ENCODE measurements at regions not wholly inside any gene's neighbourhood (a gene's known extent, or its start where the extent isn't known, plus 50 kb on each side); places are given as distances from the start of the nearest gene placed in this dataset.

GRCh38 chr11:15723966-15724365, 609.2 kb downstream of the INSC start:
- Histone ChIP-seq H3K4me1 (ENCODE audit: insufficient read depth) (no peaks in the 10 kb centered on the region), H3F3A (replicated peaks; ENCODE audit: low read depth) (no peaks in the 10 kb centered on the region), H3K4me2 (no peak overlapping the region), H3K4me3 (no peak overlapping the region), H3K27ac (ENCODE audit: low read depth) (no peak overlapping the region), H4K20me1 (replicated peaks; ENCODE audit: insufficient read depth) (no peaks in the 10 kb centered on the region), H3K36me3 (ENCODE audit: insufficient read depth) (no peaks in the 10 kb centered on the region), H3K79me2 (replicated peaks; ENCODE audit: insufficient read depth) (no peaks in the 10 kb centered on the region), H3K27me3 (ENCODE audit: insufficient read depth) (no peaks in the 10 kb centered on the region), H3K9me2 (ENCODE audit: insufficient read depth) (0 out of 2 replicates have a peak, but pooled peaks cover 8% of the 10 kb centered on the region), H2AFZ (no peak overlapping the region)
- H3K9me3 Mint-ChIP-seq = no peaks in the 10 kb centered on the region; the same call in 2 of the 3 replicates
- H3K4me3 Mint-ChIP-seq = no peak overlapping the region
- DNase-seq (ENCODE audit: low spot score) = no peak
- ATAC-seq = no peak
- H3K27me3 Mint-ChIP-seq (ENCODE audit: insufficient read depth, low read depth, poor library complexity) = no peaks in the 10 kb centered on the region
- H3K27ac Mint-ChIP-seq = no peak overlapping the region
- H3K4me1 Mint-ChIP-seq = no peaks in the 10 kb centered on the region
- TF ChIP-seq CTCF (conservative IDR thresholded peaks at IDR 0.05; ENCODE audit: low read depth in 2 of 2) (no peak), NANOG (IDR thresholded peaks at IDR 0.05; ENCODE audit: borderline replicate concordance) (no peak), ZNF114 (CRISPR knock-in tag; IDR thresholded peaks at IDR 0.05) (no peak), POLR2AphosphoS5 (IDR thresholded peaks at IDR 0.05; ENCODE audit: low read depth) (no peak), CREB1 (CRISPR knock-in tag; IDR thresholded peaks at IDR 0.05; ENCODE audit: low read depth) (no peak), ZNF331 (CRISPR knock-in tag; IDR thresholded peaks at IDR 0.05; ENCODE audit: low read depth) (no peak)
- no peaks in the 10 kb centered on the region; the same call in 2 of the 3 replicates for H3K36me3 Mint-ChIP-seq (ENCODE audit: low read depth)

- H4K20me1 ChIP-seq (replicated peaks; ENCODE audit: insufficient read depth) = no peaks in the 10 kb centered on the region
- peaks cover 11% of the 10 kb centered on the region for H3K9me2 ChIP-seq (ENCODE audit: insufficient read depth)
- TF ChIP-seq EZH2 (IDR thresholded peaks at IDR 0.05; ENCODE audit: low read depth, unreplicated experiment) = no peak
- Mint-ChIP-seq H3K4me3 (no peak overlapping the region), H3K27me3 (ENCODE audit: insufficient read depth, low read depth, poor library complexity) (no peaks in the 10 kb centered on the region), H3K27ac (no peak overlapping the region), H3K9me3 (no peaks in the 10 kb centered on the region; the same call in 2 of the 3 replicates), H3K36me3 (ENCODE audit: low read depth) (no peaks in the 10 kb centered on the region; the same call in 2 of the 3 replicates), H3K4me1 (no peaks in the 10 kb centered on the region)
- ATAC-seq (no peak), DNase-seq (ENCODE audit: low spot score) (no peak)
- H3K27me3 ChIP-seq (ENCODE audit: insufficient read depth) = no peaks in the 10 kb centered on the region
- H2AFZ ChIP-seq = peak overlapping the region; percentile 43; the same call in 1 of the 2 replicates
- H3K27ac ChIP-seq (ENCODE audit: low read depth) = no peak overlapping the region
- H3K4me1 ChIP-seq (ENCODE audit: insufficient read depth) = no peaks in the 10 kb centered on the region
- H3K4me2 ChIP-seq = no peak overlapping the region
- H3F3A ChIP-seq (replicated peaks; ENCODE audit: low read depth) = no peaks in the 10 kb centered on the region
- H3K79me2 ChIP-seq (replicated peaks; ENCODE audit: insufficient read depth) = no peaks in the 10 kb centered on the region
- no peaks in the 10 kb centered on the region for H3K36me3 ChIP-seq (ENCODE audit: insufficient read depth)
- no peak overlapping the region for H3K4me3 ChIP-seq
These were observed 609.9 kb downstream of the INSC start for GRCh38 chr11:15724601-15725000.

GRCh38 chr11:15725246-15725645, 610.5 kb downstream of the INSC start:
- Histone ChIP-seq H3K27me3 (ENCODE audit: insufficient read depth) (no peaks in the 10 kb centered on the region), H3K27ac (ENCODE audit: low read depth) (no peak overlapping the region), H3K9me2 (ENCODE audit: insufficient read depth) (peaks cover 17% of the 10 kb centered on the region), H3K36me3 (ENCODE audit: insufficient read depth) (no peaks in the 10 kb centered on the region), H3K4me3 (no peak overlapping the region), H2AFZ (no peak overlapping the region), H3K4me1 (ENCODE audit: insufficient read depth) (peaks cover 3% of the 10 kb centered on the region; the same call in 1 of the 2 replicates), H3F3A (replicated peaks; ENCODE audit: low read depth) (no peaks in the 10 kb centered on the region), H4K20me1 (replicated peaks; ENCODE audit: insufficient read depth) (no peaks in the 10 kb centered on the region), H3K4me2 (no peak overlapping the region), H3K79me2 (replicated peaks; ENCODE audit: insufficient read depth) (no peaks in the 10 kb centered on the region)
- ATAC-seq (no peak), DNase-seq (ENCODE audit: low spot score) (no peak)
- no peaks in the 10 kb centered on the region; the same call in 2 of the 3 replicates for H3K9me3 Mint-ChIP-seq
- no peak overlapping the region for H3K27ac Mint-ChIP-seq
- H3K36me3 Mint-ChIP-seq (ENCODE audit: low read depth) = no peaks in the 10 kb centered on the region; the same call in 2 of the 3 replicates
- H3K4me3 Mint-ChIP-seq = no peak overlapping the region
- TF ChIP-seq JUNB (IDR thresholded peaks at IDR 0.05; ENCODE audit: unreplicated experiment) (no peak), ZNF331 (CRISPR knock-in tag; IDR thresholded peaks at IDR 0.05; ENCODE audit: low read depth) (no peak), EZH2 (IDR thresholded peaks at IDR 0.05; ENCODE audit: low read depth, unreplicated experiment) (no peak), EZH2phosphoT487 (IDR thresholded peaks at IDR 0.05; ENCODE audit: unreplicated experiment) (no peak), REST (IDR thresholded peaks at IDR 0.05; ENCODE audit: unreplicated experiment) (no peak), ZNF114 (CRISPR knock-in tag; IDR thresholded peaks at IDR 0.05) (no peak), POLR2AphosphoS5 (IDR thresholded peaks at IDR 0.05; ENCODE audit: low read depth) (no peak), ETS1 (IDR thresholded peaks at IDR 0.05) (no peak), CTCF (conservative IDR thresholded peaks at IDR 0.05; ENCODE audit: low read depth in 2 of 2) (no peak)
- H3K27me3 Mint-ChIP-seq (ENCODE audit: insufficient read depth, low read depth, poor library complexity) = no peaks in the 10 kb centered on the region
- H3K4me1 Mint-ChIP-seq = peaks cover 4% of the 10 kb centered on the region
